ENCODE measurements at regions not wholly inside any gene's neighbourhood (a gene's known extent, or its start where the extent isn't known, plus 50 kb on each side); places are given as distances from the start of the nearest gene placed in this dataset.

DNA sequence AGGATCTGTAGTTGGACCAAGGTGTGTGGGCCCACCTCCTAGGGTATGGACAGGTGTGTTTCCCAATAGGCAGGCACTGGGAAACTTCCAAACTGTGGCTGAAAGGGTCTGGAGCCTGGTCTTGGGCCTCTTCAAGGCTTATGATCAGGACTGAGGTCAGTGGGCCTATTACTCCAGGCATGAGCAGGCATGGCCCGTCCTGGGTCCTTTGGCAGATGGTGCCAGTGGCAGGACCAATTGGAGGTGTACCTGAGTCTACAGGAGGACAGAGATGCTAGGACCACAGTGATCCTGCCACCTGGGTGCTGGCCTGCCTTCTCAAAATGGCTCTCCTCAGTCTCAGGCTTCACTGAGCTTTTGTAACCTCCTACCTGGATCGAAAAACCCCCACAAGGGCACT, 95.4 kb downstream of the RAB18 start:
- Histone ChIP-seq H3K4me2 (no peak overlapping the region), H3K4me1 (peaks cover 1% of the 10 kb centered on the region; the same call in 1 of the 2 replicates), H3K4me3 (no peak overlapping the region), H3K36me3 (no peaks in the 10 kb centered on the region), H4K20me1 (no peaks in the 10 kb centered on the region), H3K9ac (no peak overlapping the region), H3K27me3 (no peaks in the 10 kb centered on the region), H3K27ac (no peak overlapping the region), H3K9me3 (0 out of 2 replicates have a peak, but pooled peaks cover 7% of the 10 kb centered on the region)
- TF ChIP-seq Cebpa-rat (IDR thresholded peaks at IDR 0.05), result no peak

DNA sequence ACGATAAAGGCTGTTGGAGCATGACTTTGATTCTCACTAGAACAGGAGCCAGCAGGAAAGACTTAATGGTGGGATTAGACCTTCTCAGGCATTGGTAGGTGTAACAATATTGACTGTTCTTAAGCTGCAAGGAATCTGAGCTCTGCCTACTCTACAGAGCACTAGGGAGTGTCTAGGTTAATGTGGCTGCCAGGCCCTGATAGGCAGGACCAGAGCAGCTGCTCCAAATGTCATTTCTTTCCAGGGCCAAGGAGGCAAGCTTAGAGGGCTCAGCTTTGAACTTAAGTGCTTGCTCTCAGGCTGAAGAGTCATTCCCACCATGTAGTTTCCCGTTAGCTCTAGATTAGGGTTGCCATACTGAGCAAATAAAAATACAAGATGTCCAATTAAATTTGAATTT, 96.8 kb downstream of the RAB18 start:
- Histone ChIP-seq H3K9ac (no peak overlapping the region), H3K36me3 (no peaks in the 10 kb centered on the region), H3K9me3 (0 out of 2 replicates have a peak, but pooled peaks cover 7% of the 10 kb centered on the region), H3K4me1 (peaks cover 15% of the 10 kb centered on the region), H3K4me3 (no peak overlapping the region), H4K20me1 (no peaks in the 10 kb centered on the region), H3K27me3 (no peaks in the 10 kb centered on the region), H3K27ac (no peak overlapping the region), H3K4me2 (no peak overlapping the region)
- TF ChIP-seq Cebpa-rat (IDR thresholded peaks at IDR 0.05), result no peak

DNA sequence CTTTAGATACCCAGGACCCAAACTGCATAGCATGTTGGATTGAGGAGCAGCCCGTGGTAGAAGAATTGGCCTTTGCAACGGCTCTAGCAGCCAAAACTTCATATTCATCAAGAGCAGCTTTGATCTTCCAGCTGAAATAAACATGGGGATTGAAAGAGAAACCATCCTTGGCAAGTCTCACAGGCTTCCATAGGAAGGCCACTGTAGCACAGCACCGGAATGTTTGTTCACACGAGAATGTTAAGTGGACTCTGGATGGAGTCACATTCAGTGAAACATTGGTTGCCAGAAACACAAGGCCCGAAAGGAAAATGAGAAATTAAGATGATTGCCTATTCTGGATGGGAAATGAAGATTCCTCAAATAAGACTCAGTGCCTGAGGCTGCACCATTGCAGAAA, 97.4 kb downstream of the RAB18 start:
- no peak overlapping the region for H3K27ac ChIP-seq
- no peaks in the 10 kb centered on the region for H4K20me1 ChIP-seq
- no peaks in the 10 kb centered on the region for H3K36me3 ChIP-seq
- no peak overlapping the region for H3K4me3 ChIP-seq
- peaks cover 21% of the 10 kb centered on the region for H3K4me1 ChIP-seq
- no peak overlapping the region for H3K9ac ChIP-seq
- 0 out of 2 replicates have a peak, but pooled peaks cover 7% of the 10 kb centered on the region for H3K9me3 ChIP-seq
- no peak for TF ChIP-seq Cebpa-rat (IDR thresholded peaks at IDR 0.05)
- H3K4me2 ChIP-seq, result no peak overlapping the region
- no peaks in the 10 kb centered on the region for H3K27me3 ChIP-seq

DNA sequence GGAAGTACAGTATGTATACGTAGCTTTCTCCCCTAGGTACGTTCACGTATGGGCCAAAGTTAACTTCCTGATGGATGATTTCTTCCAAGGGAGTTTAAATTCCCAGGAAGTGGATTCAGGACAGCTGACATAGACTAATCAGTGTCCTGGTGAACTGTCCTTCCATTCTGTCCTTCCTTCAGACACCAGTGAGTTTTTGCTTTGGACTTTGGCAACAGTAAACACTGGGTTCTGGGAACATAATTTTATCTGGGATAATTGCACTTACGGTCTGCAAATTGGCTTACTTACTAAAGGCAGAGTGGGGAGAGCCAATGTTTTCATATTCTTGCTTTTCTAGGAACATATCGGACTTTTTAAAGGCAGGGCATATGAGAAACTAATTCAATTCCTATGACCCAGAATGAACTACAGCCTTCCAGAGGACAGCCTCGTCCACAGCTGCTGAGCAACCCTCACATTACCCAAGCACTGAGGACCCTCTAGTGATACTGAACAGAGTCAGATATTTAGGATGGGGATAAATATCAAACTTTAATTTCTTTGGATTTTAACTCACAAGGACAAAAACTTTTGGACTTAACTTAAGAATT, 97.9 kb downstream of the RAB18 start:
- peaks cover 21% of the 10 kb centered on the region for H3K4me1 ChIP-seq
- no peak overlapping the region for H3K4me3 ChIP-seq
- no peak overlapping the region for H3K9ac ChIP-seq
- TF ChIP-seq Cebpa-rat (IDR thresholded peaks at IDR 0.05), result no peak
- H3K4me2 ChIP-seq, result no peak overlapping the region
- H3K9me3 ChIP-seq, result 0 out of 2 replicates have a peak, but pooled peaks cover 7% of the 10 kb centered on the region
- no peaks in the 10 kb centered on the region for H4K20me1 ChIP-seq
- no peaks in the 10 kb centered on the region for H3K27me3 ChIP-seq
- no peak overlapping the region for H3K27ac ChIP-seq
- H3K36me3 ChIP-seq, result no peaks in the 10 kb centered on the region

DNA sequence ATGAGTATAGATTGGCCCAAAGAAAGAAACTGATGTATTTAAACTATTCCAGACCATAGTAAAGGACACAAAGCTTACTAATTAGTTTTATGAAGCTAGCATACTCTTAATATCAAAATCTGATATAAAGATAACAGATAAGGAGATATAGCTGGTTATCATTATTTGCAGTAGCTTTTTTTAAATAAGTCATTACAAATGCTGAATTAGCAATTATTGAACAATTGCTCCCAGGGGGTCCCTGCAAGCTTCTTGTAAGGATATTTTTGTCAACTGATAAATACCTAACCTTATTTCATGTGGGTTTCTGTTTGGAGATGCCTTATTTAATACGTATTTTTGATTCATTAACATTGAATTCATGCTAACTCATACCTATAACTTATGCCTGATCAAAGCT, 99.0 kb downstream of the RAB18 start:
- Histone ChIP-seq H3K27ac (no peak overlapping the region), H3K4me1 (peaks cover 26% of the 10 kb centered on the region), H4K20me1 (no peaks in the 10 kb centered on the region), H3K36me3 (no peaks in the 10 kb centered on the region), H3K9ac (no peak overlapping the region), H3K9me3 (0 out of 2 replicates have a peak, but pooled peaks cover 7% of the 10 kb centered on the region), H3K4me3 (no peak overlapping the region), H3K4me2 (no peak overlapping the region), H3K27me3 (no peaks in the 10 kb centered on the region)
- no peak for TF ChIP-seq Cebpa-rat (IDR thresholded peaks at IDR 0.05)

DNA sequence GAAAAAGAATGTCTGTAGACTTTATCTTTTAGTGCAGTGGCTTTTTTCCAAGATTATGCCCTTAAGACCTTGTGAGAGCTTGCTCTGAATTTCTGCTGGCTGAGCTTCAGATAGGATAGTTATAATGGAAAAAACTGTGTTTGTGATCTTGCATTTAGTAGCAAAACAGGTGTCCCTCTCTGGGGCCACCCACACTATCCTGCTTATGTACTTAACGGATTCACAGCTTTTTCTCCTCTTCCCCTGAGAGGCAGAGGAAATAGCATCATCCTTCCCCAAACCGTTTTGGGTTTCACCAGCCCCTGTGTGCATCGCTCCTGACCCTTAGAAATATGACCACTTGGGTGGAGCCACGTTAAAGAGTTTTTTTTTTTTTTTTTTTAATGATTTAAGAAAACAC, 101.2 kb downstream of the RAB18 start:
- Histone ChIP-seq H3K27me3 (no peaks in the 10 kb centered on the region), H3K4me2 (peak overlapping the region; percentile 57), H3K4me1 (peaks cover 27% of the 10 kb centered on the region), H3K27ac (no peak overlapping the region), H3K4me3 (no peak overlapping the region), H3K36me3 (no peaks in the 10 kb centered on the region), H3K9me3 (0 out of 2 replicates have a peak, but pooled peaks cover 3% of the 10 kb centered on the region), H4K20me1 (no peaks in the 10 kb centered on the region), H3K9ac (no peak overlapping the region)
- no peak for TF ChIP-seq Cebpa-rat (IDR thresholded peaks at IDR 0.05)

DNA sequence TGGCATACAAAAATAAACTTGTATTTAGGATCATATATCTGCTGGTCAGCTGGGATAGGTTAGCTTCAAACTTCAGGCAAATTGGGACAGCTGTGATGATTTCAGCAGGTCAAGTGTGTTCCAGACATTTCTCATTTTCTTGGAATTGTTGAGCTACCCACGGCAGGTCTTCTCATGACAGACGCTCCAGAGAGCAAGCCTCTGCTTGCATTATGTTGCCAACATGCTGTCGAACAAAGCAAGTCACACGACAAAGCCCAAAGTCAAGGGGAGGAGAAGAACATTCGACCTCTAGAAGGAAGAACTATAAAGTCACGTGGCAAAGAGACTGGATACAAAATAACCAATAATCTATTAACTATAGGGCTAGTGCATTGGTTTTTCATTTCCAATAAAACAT, 103.5 kb downstream of the RAB18 start:
- Histone ChIP-seq H3K27ac (no peak overlapping the region), H3K27me3 (no peaks in the 10 kb centered on the region), H3K9me3 (0 out of 2 replicates have a peak, but pooled peaks cover 3% of the 10 kb centered on the region), H3K4me3 (no peak overlapping the region), H3K9ac (no peak overlapping the region), H3K4me1 (peaks cover 27% of the 10 kb centered on the region), H3K36me3 (no peaks in the 10 kb centered on the region), H4K20me1 (no peaks in the 10 kb centered on the region), H3K4me2 (no peak overlapping the region)
- no peak for TF ChIP-seq Cebpa-rat (IDR thresholded peaks at IDR 0.05)

DNA sequence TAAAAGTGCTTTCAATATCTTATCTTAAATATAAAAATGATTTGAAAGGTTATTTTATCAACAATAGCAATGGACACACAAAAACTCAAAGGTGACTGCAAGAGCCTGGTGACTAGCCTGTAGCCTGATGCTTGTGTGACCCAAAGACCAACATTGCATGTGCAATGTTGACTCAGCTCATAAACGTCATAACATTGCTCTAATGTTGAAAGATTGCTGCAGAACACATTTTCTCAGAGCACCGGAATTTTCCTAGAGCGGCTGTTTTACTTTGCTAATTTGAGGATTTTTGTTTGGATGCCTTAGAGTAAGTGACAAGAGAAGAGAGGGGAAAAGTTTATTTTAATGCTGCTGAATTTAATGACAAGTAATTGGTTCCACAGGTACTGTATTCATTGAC, 107.1 kb downstream of the RAB18 start:
- no peaks in the 10 kb centered on the region for H3K27me3 ChIP-seq
- H3K9me3 ChIP-seq, result no peaks in the 10 kb centered on the region
- H3K27ac ChIP-seq, result no peak overlapping the region
- no peak overlapping the region for H3K9ac ChIP-seq
- no peak overlapping the region for H3K4me2 ChIP-seq
- no peaks in the 10 kb centered on the region for H3K36me3 ChIP-seq
- H3K4me1 ChIP-seq, result peaks cover 9% of the 10 kb centered on the region; the same call in 1 of the 2 replicates
- TF ChIP-seq Cebpa-rat (IDR thresholded peaks at IDR 0.05), result no peak
- no peaks in the 10 kb centered on the region for H4K20me1 ChIP-seq
- H3K4me3 ChIP-seq, result no peak overlapping the region

DNA sequence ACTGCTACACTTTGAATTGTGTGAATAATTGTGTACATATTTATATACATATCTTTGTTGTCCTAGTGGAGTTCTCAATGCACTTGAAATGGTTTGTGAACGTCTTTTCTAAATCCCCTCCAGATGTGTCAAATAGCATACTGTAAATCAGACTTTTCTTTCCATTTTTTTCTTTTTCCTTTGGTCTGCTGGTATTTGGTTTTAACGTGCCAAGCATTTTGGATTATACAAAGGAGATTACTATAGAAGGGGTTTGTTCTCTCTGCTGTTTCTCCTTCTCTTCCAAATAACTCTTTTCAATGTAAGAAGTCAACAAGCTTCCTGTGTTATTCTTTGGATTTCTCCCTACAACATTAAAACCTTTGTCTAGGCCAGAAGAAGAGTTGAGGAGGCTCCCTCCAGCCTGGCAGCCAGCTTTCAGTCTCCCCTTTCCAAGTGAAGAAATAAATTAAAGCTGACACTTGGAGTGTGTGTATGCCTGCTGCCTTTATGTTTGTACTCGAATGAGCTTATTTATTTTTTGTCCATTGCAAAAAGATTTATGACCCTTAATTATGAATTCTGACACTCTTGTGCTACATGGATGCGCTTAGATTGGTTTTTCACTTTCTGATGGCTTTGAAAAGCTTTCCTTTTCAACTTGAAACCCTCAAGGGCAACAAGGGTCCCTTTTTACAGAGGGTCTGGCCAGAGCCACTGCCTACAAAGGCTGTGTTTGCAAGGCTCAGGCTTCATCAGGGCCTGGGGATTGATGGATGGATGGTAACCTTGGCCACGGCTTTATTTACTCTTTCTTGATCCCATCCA, 107.8 kb downstream of the RAB18 start:
- H3K4me2 ChIP-seq, result no peak overlapping the region
- no peaks in the 10 kb centered on the region for H3K36me3 ChIP-seq
- H3K9me3 ChIP-seq, result no peaks in the 10 kb centered on the region
- H3K4me3 ChIP-seq, result no peak overlapping the region
- no peaks in the 10 kb centered on the region for H3K27me3 ChIP-seq
- H3K27ac ChIP-seq, result no peak overlapping the region
- H3K4me1 ChIP-seq, result peaks cover 6% of the 10 kb centered on the region; the same call in 1 of the 2 replicates
- no peaks in the 10 kb centered on the region for H4K20me1 ChIP-seq
- TF ChIP-seq Cebpa-rat (IDR thresholded peaks at IDR 0.05), result no peak
- H3K9ac ChIP-seq, result no peak overlapping the region

DNA sequence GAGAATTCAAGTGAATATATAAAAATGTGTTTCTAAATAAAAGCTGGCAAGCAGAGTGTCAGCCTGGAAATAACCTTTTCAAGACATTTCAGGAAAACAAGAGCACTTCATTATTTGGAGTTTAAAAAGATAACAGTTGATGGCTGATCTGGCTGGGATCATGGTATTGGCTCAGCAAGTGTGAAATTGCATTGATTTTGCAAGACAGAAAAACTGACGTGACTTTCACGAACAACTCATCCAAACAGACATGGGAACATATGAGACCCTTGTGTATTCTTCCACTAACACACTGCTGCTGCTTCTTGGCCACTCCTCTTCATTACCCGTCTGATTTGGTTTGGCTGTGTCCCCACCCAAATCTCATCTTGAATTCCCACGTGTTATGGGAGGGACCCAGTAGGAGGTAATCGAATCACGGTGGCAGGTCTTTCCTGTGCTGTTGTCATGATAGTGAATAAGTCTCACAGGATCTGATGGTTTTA, 108.5 kb downstream of the RAB18 start:
- no peak for TF ChIP-seq Cebpa-rat (IDR thresholded peaks at IDR 0.05)
- no peaks in the 10 kb centered on the region for H3K27me3 ChIP-seq
- no peaks in the 10 kb centered on the region for H3K9me3 ChIP-seq
- H3K4me2 ChIP-seq, result no peak overlapping the region
- H3K36me3 ChIP-seq, result no peaks in the 10 kb centered on the region
- H4K20me1 ChIP-seq, result no peaks in the 10 kb centered on the region
- H3K4me3 ChIP-seq, result no peak overlapping the region
- H3K27ac ChIP-seq, result no peak overlapping the region
- H3K9ac ChIP-seq, result no peak overlapping the region
- peaks cover 6% of the 10 kb centered on the region; the same call in 1 of the 2 replicates for H3K4me1 ChIP-seq
